ENCODE measurements at regions not wholly inside any gene's neighbourhood (a gene's known extent, or its start where the extent isn't known, plus 50 kb on each side); places are given as distances from the start of the nearest gene placed in this dataset.

DNA sequence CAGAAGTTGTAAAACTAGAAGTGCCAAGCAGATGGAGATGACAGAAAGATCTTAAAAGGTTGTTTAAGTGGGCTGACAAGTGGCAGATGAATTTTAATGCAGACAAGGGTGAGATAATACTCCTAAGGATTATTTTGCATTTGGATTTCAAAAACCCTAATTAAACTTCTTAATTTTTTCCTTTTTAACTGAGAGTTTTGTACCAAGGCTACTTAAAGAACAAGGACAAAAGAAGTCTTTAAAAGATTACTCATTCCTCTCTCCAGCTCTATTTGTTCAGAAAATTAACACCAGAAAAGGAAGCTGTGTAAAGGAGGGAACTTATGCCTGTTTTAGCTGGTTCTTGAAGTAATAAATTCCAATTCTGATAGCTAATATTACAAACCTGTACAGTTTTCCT lies 275.4 kb downstream of the ETNK1 start:
- DNase-seq (ENCODE audit: low read depth) = no peak

DNA sequence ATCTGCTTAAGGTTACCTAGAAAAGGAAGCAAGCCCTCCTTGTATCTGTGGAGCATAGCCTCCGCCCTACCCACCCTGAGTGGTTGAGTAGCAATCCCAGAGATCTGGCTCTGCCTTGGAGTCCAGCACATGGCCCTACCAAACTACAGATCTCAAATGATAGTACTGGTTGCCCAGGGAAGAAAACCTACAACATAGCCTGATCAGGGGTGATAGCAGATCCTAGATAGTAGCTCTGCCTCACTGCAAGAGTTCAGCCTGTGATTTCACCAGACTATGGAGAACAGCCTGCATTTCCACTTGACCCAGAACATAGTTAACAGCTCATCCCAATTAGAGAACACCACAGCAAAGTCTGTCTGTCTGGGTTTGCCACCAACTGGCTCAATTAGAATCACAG lies 279.5 kb downstream of the ETNK1 start:
- no peak for DNase-seq (ENCODE audit: low read depth)

DNA sequence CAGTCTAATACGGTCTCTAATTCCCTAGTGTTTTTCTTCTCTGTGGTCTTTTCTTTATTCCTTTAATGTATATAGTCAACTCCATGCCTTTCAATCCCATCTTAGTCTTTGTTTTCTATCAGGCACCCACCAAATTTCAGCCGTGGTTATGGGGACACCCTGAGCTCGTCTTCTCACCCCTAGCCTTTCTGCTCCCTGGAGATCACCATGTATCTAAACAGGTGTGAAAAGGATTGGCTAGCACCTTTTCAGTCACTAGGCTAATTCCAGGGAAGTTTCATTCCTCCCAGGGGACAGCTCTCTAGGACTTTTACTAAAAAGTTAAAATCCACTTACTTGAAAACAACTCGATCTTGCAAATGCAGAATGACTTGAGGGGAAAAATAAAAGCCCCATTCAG lies 291.3 kb downstream of the ETNK1 start:
- no peak for DNase-seq (ENCODE audit: low read depth)

DNA sequence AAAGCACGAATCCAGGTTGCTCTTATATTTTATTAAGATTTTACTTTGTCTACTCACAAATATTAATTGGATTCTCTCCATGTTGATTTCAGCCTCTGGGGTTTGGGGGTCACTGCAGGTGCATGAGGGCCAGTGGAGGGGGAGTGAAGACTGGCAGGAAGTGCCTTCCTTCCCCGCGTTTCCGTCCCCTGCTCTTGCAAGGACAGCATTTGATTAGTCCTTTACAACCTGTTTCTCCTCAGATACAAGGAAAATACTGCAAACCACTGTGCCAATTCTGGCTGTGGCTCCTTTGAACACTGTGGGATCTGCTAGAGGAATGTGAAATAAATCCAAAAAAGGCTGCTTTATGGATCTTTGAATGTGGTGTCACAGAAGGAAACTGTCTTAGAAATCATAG lies 291.8 kb downstream of the ETNK1 start:
- no peak for DNase-seq (ENCODE audit: low read depth)

DNA sequence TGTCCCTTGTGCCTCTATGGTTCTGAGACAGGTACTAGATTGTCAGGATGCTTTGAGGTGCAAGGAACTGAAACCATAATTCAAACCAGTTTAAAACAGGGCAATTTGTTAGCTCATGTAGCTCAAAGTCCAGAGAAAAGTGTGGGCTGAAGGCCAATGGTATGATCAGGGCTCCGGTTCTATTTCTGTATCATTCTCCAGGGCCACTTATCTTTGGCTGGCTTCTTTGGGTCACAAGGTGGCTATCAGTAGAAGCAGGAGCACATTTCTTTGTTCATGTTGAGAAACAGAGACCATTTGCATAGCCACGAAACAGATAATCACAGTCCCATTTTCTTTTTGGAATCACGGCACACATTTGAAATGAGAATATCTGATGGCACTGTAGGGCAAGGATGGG lies 294.9 kb downstream of the ETNK1 start:
- no peak for DNase-seq (ENCODE audit: low read depth)

DNA sequence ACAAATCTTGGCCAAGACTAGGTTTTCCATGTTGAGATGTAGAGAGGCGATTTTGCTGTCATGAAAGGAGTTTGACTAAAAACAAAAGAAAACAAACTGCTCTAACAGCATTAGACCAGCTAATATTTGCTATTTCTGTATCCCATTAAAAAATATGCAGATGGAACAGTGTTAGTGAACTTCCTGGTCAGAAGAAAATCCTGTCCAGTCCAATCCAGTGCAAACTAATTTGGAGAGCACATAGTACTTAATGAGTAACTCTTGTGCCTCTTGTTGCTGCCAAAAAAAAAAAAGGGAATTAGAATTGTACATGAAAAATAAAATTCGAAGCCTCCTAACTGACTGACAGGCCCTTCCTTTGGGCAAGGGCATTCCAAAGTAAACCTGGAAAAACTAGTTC lies 298.8 kb downstream of the ETNK1 start:
- no peak for DNase-seq (ENCODE audit: low read depth)

DNA sequence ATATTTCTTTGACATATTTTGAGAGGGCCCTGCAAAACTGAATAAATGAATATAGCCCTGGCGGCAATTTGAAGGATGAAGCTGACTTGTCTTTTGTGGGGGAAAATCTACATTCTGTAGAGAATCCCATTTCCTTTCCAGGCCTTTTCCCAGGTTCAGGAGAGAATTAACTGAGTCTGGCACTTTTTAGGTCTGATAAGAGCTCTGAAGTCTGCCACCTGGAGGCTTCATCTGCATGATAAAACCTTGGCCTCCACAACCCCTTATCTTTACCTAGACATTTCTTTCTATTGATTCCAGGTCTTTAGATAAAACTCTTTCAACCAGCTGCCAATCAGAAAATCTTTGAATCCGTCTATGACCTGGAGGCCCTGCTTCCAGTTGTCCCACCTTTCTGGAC lies 299.4 kb downstream of the ETNK1 start:
- DNase-seq (ENCODE audit: low read depth) = no peak

DNA sequence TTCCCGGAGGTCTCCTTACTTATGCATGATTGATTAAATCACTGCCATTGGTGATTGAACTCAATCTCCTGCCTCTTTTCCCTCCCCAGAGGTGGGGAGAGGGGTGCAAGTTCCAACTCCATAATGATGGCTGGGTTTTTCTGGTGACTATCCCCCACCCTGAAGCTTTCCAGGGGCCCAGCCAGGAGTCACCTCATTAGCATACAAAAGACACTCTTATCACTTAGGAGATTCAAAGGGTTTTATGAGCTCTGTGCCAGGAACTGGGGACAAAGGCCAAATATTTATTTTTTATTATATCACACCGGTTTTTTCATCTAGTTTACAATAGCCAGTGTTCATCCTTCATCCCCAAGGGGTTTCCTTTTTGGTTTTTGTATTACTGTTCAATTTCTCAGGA lies 300.7 kb downstream of the ETNK1 start:
- no peak for DNase-seq (ENCODE audit: low read depth)

DNA sequence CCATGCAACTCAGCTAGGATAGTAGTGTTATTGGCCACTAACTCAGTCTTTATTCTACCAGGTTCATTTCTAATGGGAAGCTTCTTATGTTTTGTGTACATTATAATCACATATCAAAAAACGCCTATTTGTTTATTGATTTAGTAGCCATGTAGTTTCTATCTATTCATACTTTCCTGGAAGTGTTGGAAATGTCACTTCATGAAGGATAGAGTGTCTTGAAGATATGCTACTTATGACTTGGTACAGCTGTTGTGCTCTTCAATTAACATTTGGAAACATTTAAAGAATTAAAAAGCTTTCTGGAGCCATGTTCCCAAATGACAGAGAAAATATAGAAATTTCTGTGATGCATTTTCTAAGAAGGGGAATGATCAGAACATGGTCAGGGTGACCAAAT lies 307.5 kb downstream of the ETNK1 start:
- no peak for DNase-seq (ENCODE audit: low read depth)

DNA sequence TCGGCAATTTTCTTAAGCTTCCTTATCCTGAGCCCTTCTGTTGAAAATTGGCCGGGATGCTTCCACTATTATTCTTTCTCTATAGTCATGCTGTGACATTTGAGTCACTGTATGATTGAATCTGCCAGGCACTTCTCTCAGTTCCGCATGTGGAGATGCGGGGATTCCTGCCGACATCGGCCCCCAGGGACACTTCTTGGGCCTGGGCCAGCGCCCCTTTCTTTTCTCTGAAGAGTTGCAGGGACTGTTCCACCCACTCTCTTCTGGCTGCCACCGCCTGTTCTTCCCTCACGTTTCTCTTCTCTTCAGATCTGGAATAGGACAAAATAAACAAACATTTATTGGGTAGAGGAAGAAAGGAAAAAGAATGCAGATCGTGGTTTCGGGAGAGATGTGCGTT lies 310.1 kb downstream of the ETNK1 start:
- no peak for DNase-seq (ENCODE audit: low read depth)

DNA sequence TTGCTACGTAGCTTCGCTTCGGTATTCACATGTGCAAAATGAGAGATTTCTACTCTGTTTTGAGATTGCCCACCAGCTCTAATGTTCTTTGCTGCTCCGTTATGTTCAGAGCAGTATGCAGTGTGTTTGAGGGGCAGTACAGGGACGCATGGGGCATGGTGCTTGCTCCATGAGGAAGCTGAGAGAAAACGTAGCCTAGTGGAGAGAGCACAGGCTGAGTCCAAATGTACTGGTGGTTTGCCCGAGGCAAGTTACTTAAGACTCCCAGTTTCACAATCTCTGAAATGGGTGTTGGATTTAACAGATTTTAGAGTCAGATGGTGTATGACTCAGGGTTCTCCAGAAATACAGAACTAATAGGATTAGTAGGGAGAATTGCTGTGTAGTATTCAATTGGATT lies 310.5 kb downstream of the ETNK1 start:
- peak; percentile 5 for DNase-seq (ENCODE audit: low read depth)

DNA sequence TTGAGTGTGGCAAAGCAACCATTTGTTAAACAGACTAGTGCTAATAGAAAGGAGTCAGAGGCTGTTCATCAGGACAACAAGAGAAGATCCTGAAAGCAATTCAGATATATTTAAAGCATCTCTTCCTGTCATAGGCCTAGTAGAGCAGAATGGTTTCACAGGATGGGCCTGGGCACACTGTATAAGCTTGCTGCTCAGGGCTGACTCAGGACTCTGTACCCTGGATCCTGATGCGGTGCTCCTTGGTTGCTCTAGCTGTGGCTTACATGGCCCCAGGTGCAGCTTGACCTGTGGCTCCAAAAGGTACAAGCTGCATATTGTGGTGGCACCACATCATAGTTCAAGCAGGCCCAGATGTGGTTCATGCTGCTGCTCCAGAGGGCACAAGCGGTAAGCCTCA lies 313.4 kb downstream of the ETNK1 start:
- DNase-seq (ENCODE audit: low read depth) = no peak

DNA sequence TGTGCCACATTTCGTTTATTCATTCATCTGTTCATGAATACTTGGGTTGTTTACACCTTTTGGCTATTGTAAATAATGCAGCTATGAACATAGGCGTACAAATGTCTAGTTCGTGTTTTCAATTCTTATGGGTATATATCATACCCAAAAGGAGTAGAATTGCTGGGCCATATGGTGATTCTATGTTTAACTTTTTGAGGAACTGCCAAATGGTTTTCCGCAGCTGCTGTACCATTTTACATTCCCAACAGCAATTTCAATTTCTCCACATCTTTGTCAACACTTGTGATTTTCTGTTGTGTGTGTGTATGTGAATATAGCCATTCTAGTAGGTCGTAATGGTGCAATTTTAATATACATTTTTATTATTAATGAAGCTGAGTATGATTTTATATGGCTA lies 326.2 kb downstream of the ETNK1 start:
- no peak for DNase-seq (ENCODE audit: low read depth)

DNA sequence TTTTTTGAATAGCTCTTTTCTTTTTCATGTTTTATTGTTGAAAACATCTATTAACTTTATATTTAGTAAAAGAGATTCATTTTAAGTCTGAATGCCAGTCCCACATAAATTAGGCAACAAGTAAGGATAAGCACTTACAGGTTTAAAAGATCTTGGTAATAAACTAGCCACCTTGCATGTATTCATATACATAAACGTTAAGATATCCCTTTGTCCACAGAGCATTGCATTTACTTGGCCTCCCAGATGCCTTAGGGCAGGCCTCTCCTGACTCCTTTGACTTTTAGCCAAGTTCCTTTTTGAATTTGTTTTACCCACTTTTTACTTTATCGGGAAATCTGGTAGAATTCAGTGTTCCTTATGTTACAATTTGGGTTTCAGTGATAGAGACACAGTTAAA lies 331.7 kb downstream of the ETNK1 start:
- DNase-seq (ENCODE audit: low read depth) = no peak

DNA sequence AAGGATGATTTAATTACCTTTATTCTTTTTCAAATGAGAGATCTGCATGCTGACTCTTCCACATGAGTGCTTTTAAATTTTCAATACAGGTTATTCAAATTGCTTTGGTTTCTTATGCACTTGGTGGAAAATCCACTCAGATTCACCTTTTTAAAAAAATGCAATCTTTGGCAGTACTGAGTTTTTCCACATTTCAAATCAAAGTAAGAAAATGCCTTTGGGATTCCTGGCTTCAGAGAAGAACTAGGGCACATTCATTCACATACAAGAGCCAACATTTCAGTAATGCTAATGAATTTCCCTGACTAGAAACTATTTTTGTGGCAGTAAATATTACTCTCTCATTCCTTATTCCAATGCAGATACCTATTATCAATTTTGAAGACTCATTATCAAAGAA lies 342.2 kb downstream of the ETNK1 start:
- DNase-seq (ENCODE audit: low read depth) = no peak

DNA sequence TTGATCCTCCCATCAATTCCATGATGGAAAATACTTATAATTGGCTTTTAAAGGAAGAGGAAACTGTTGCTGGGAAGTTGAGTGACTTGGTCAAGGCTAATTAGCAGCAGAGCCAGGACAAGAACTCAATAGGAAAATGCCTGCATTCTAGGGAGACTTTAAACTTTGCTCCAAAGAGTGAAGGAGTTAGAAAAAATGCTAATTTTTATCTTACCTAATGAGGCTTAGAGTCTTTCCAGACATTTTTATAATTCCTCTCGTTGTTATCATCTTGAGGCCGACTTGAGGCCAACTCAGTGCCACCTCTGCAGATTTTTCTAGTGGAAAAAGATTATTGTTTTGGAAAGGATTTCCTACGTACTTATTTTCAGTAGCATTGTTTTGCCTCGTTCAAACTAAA lies 344.6 kb downstream of the ETNK1 start:
- DNase-seq (ENCODE audit: low read depth) = no peak

DNA sequence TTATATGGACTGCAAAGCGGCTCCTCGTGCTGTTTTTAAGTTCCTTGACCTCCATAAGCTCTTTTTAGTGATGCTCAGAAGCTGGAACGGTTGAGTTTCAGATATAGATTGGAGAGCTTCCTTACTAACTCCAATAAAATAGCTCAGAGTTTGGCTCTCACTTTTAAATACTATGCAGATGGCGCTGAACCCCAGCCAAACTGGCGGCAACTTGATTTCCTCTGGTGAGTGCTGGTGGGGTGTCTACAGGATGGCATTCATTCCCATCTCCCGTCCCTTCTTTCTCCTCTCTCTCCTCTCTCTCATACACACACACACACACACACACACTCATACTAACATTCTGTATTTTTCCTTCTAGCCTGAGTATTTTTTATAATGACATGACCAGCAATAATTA lies 346.3 kb downstream of the ETNK1 start:
- no peak for DNase-seq (ENCODE audit: low read depth)

DNA sequence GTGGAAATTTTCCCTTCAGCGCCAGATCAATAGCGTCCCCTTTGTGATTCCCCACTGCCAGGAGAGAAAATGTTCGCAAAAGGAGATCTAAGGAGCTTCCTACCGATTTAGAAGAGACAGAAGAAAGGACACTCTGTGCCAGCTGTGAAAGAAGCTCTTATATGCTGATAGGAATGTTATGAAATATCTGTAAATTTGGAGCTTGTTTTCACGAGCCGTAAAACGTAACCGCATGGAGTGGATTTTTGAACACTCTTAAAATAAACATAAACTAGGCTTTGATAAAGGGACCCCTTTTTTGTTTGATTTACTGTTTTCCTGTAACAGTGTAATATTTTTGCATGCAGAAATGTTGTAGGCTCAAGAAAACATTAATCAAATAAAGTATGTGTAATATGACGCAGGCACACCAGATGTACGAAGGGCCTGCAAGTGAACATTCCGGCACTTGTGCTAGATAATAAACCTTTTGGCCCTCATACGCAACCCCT lies 346.8 kb downstream of the ETNK1 start:
- no peak for DNase-seq (ENCODE audit: low read depth)

DNA sequence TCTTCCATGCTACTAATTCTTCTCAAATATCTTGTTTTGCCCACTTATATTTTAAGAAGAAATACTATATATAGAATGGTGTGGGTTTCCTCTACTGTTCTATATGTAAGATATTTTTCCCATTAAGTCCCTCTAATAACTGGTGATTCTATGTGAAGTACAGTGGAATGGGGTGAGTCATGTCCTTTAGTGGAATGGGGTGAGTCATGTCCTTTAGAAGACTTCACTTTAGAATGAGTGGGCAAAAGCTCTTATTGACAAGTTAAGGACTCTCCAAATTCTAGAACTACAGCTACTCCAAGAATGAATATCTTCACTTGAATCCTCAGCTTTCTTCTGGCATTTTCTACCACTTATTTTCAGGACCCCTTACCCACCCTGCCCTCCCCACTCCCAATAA lies 349.9 kb downstream of the ETNK1 start:
- DNase-seq (ENCODE audit: low read depth) = peak; percentile 37

DNA sequence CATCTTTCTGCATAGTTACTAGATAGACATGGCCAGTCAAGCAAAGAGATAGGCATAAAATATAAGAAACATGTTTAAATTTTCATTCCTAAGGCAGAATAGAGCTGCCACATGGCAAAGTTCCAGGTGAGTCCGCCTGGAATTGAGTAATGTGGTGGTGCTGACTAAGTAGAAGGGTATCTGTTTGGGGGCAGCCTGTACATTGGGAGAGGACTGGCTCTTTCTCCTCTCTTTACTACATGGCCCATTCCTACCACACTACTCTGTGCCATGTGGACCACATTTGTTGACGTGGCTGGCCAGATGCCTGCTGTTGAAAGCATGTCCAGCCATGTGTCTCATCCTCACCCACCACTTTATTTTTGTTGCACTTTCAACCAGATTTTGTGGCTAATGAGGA lies 354.0 kb downstream of the ETNK1 start:
- DNase-seq (ENCODE audit: low read depth) = peak; percentile 61

DNA sequence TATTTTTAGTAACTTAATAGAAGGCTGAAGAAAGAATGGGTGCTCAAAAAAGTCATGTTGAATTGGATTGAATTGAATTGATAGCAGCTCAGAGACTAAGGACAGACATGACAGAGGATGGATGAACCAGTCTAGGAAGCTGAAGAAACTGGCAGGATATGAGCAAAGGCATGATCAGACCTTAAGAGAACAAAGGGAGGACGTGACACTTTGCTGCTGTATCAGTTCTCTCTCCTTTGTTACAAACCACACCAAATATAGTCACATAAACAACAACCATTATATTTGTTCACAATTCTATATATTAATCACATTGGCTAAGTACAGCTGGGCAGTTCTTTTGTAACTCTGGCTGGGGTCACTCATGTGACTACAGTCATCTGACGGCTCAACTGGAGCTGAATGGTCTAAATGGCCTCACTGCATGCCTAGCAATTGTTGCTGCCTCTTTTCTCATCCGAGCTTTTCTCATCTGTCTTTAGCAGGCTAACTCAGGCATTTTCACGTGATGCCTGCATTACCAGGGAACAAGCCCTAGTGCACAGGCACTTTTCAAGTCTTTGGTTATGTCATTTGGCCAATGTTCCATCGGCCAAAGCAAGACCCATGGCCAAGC lies 355.0 kb downstream of the ETNK1 start:
- no peak for DNase-seq (ENCODE audit: low read depth)

DNA sequence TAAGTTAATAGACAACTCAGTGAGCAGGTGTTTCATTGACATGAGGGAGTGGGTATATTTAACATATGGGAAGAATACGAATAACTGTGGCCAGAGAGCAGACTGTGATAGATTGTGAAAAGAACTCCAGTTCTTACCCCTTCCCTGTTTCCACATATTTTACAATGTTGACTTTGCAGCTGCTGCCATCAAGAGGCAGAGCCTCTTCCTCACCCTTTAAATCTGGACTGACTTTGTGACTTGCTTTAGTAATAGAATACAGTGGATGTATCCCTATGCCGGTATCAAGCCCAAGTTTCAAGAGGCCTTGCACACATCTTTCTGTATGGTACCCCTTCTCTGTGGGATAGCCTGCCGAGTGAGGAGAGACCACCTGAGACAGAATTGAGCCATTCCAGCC lies 356.7 kb downstream of the ETNK1 start:
- no peak for DNase-seq (ENCODE audit: low read depth)

DNA sequence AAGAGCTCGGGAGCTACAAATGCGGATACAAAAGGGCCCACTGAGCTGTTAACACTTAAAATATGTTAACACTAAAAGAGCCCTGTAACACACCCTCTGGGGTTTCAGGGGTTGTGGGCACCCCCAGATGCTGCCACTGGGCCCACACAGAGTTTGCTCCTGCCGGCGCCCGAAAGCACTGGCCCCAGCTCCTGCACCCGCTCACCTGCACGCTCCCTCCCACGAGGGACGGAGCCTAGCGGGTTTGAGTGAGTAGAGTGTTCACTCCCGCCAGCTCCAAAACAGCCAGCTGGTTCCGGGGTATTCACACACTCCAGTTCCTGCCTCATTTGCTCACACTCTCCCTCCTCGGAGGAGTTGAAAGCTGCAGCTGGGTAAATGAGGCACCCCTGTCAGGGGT lies 357.7 kb downstream of the ETNK1 start:
- no peak for DNase-seq (ENCODE audit: low read depth)

DNA sequence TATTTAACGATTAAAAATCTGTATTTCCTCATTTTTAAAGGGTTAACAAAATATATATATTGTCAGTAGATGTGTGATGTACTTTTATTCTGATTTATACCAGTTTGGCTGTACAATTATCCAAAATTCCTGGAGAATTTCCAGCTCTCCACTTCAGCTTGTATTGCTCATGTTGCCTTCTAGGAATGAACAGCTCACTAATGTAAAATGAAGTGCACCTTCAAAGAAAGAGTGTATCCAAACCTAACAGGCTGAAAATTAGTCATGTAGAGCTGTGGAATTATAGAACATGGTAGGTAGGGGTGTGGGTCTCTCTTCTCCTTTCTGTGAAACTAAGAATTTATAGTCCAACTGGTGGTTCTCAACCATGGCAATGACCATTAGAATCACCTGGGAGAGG lies 362.0 kb downstream of the ETNK1 start:
- no peak for DNase-seq (ENCODE audit: low read depth)

DNA sequence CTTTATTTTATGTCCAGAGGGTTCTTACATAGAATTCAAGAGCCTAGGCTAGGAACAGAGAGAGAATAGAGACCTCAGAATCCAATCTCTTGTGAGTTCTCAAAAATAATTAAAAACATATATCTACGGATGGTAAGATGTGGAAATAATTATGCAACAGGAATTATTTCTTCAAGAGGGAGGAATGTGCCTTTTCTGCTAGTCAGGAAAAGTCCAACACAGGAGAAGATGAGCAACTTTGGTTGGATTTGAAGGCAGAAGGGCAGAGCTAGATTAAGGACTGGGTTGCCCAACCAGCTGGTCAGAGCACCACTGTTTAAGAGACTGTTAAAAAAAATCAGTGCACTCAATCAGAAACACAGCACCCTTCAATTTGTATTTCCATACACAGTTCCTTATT lies 365.5 kb downstream of the ETNK1 start:
- no peak for DNase-seq (ENCODE audit: low read depth)
